Transverse colon (tissue), 4 donors: ENCODE measurements at regions not wholly inside any gene's neighbourhood (a gene's known extent, or its start where the extent isn't known, plus 50 kb on each side); places are given as distances from the start of the nearest gene placed in this dataset.
A peak's percentile ranks its signal among the peaks of the same experiment; 100 is the strongest.
"Not testable (repeated sequence)": the region's sequence is repeated elsewhere in the genome, so short reads cannot be mapped to it uniquely, and the experiment has no call there.

Experiments used
- DNase-seq: peaks from one replicate; pipeline ENCODE4 v3.0.0-alpha.2; 2019
- H3K27ac ChIP-seq, 4 donors: fragments of 200-600 bp; sonication (generic); 2 replicates each; pipeline ENCODE4 v1.5.1; 2016 to 2018; ENCODE audit warnings: inconsistent platforms in 4 of 4
- H3K27me3 ChIP-seq: fragments of 200-600 bp; sonication (generic); 2 replicates; pipeline ENCODE4 v1.5.1; 2017; ENCODE audit warnings: inconsistent platforms
- H3K36me3 ChIP-seq, 4 donors: fragments of 200-600 bp; sonication (generic); 2 replicates each; pipeline ENCODE4 v1.5.1; 2017 to 2019; ENCODE audit warnings: inconsistent platforms in 4 of 4
- H3K4me1 ChIP-seq, 4 donors: fragments of 200-600 bp; sonication (generic); 2 replicates each; pipeline ENCODE4 v1.5.1; 2017 to 2020; ENCODE audit warnings: inconsistent platforms in 4 of 4
- H3K4me3 ChIP-seq, 4 donors: fragments of 200-600 bp; sonication (generic); 1 replicate in 1 of 4; 2 replicates in 3 of 4; pipeline versions ENCODE4 v1.5.1 to v1.6.1; 2017 to 2019; ENCODE audit warnings: inconsistent platforms in 4 of 4
- H3K9me3 ChIP-seq, 2 donors: fragments of 200-600 bp; sonication (generic); 2 replicates each; pipeline ENCODE4 v1.5.1; 2017 to 2019; ENCODE audit warnings: inconsistent platforms in 2 of 2
- EP300 ChIP-seq: sonication (generic); formaldehyde crosslinking; IDR thresholded peaks from one replicate; pipeline ENCODE4 v1.6.1; 2017; ENCODE audit warnings: antibody characterized with exemption, low read depth
- POLR2A ChIP-seq: fragments of 450-650 bp; IDR thresholded peaks from one replicate; pipeline ENCODE4 v1.6.1; 2016; ENCODE audit warnings: antibody characterized with exemption, mild to moderate bottlenecking, moderate library complexity
- POLR2AphosphoS5 ChIP-seq, 3 donors: sonication (generic); formaldehyde crosslinking; IDR thresholded peaks; one replicate each; pipeline ENCODE4 v1.6.1; 2016; ENCODE audit warnings: antibody characterized with exemption in 3 of 3
- WGBS, 2 donors: methylation state at CpG; one replicate each; pipeline ENCODE4 v1.1.5; 2018; ENCODE audit warnings: low coverage in 1 of 2; 5-methylcytosine and 5-hydroxymethylcytosine counted together
- in situ Hi-C, 4 donors: fragments of 200-750 bp; cut with MboI; loops; one replicate each; pipeline versions ENCODE4 v1.15.0 to v1.15.1; 2017; ENCODE audit warnings: low sequenced_read_pairs in 3 of 4, low pct_ligation_motif_present in 1 of 4, low pct_unique_long_range_greater_than_20kb in 1 of 4
- intact Hi-C: fragments of 100-400 bp; cut with DNase I; formaldehyde crosslinking; loops from one replicate; pipeline ENCODE4 v1.15.1; 2023; ENCODE audit warnings: low total_unique reads
- TF ChIP-seq, protein P1 (sequence below), 5 experiments: fragments of 200-600 bp in 3 of 5; fragments of 450-650 bp in 2 of 5; sonication (generic) in 3 of 5; IDR thresholded peaks; 1 replicate in 2 of 5; 2 replicates in 3 of 5; pipeline ENCODE4 v1.5.1; 2016 to 2017; ENCODE audit warnings: antibody characterized with exemption in 5 of 5, inconsistent platforms in 3 of 5, mild to moderate bottlenecking in 2 of 5, moderate library complexity in 1 of 5

DNA sequence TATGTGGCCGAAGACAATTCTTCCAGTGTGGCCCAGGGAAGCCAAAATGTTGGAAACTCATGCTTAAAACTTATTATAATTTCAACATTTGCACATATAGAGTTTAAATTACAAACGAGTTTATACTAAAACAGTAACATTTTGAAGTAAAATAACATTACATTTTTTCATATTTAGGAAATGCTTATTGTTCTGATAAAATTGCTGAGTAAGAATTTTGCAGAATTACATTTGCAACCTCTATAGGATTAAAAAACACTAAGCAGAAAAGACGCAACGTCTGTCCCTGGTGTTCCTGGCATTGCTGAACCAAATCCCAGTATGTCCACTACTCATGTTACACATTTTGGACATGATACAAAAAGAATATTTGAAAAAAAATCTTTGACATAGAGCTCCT is 1241.2 kb downstream of the SUCLG1 start:
- no peak for DNase-seq
- no peaks in the 10 kb centered on the region for H3K36me3 ChIP-seq
- TF ChIP-seq, protein P1, sequence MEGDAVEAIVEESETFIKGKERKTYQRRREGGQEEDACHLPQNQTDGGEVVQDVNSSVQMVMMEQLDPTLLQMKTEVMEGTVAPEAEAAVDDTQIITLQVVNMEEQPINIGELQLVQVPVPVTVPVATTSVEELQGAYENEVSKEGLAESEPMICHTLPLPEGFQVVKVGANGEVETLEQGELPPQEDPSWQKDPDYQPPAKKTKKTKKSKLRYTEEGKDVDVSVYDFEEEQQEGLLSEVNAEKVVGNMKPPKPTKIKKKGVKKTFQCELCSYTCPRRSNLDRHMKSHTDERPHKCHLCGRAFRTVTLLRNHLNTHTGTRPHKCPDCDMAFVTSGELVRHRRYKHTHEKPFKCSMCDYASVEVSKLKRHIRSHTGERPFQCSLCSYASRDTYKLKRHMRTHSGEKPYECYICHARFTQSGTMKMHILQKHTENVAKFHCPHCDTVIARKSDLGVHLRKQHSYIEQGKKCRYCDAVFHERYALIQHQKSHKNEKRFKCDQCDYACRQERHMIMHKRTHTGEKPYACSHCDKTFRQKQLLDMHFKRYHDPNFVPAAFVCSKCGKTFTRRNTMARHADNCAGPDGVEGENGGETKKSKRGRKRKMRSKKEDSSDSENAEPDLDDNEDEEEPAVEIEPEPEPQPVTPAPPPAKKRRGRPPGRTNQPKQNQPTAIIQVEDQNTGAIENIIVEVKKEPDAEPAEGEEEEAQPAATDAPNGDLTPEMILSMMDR (IDR thresholded peaks at IDR 0.05): no peak
- TF ChIP-seq POLR2A: no peak
- in situ Hi-C loops: no loop called here
- H3K27me3 ChIP-seq: no peaks in the 10 kb centered on the region
- H3K9me3 ChIP-seq: no peaks in the 10 kb centered on the region
- 68 to 83% methylated on average over 4 of the region's 4 CpGs for WGBS, 2 donors
- H3K27ac ChIP-seq: no peak overlapping the region
- no peak overlapping the region for H3K4me3 ChIP-seq
- no peaks in the 10 kb centered on the region for H3K4me1 ChIP-seq
- intact Hi-C loops: no loop called here

DNA sequence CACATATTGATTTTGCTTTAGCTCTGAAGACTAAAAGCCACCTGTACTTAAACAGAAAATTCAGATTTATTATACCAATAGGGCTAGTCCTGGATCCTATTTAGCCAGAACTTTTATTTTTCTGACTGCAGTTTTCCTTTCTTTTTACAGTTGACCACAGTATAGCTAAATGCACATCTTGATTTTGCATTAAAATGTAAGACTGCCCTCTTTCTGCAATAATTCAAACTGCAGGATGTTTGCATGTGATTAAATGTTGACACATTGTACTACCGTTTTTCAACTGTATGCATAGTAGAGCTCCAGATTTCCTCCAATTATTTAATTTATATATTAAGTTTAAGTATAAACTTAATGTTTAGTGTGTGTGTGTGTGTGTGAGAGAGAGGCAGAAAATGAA is 1262.9 kb downstream of the SUCLG1 start:
- intact Hi-C loops (no loop called here), in situ Hi-C loops (no loop called here)
- no peak overlapping the region for H3K4me3 ChIP-seq
- WGBS, 2 donors: 0 to 6% methylated on average over 1 of the region's 1 CpG
- TF ChIP-seq POLR2A: no peak
- TF ChIP-seq, protein P1 (IDR thresholded peaks at IDR 0.05): peak; percentile 49 to 64 (median 57)
- H3K36me3 ChIP-seq: no peaks in the 10 kb centered on the region
- H3K9me3 ChIP-seq: no peaks in the 10 kb centered on the region
- no peak for DNase-seq
- no peaks in the 10 kb centered on the region for H3K4me1 ChIP-seq
- H3K27ac ChIP-seq: no peak overlapping the region
- H3K27me3 ChIP-seq: no peaks in the 10 kb centered on the region

DNA sequence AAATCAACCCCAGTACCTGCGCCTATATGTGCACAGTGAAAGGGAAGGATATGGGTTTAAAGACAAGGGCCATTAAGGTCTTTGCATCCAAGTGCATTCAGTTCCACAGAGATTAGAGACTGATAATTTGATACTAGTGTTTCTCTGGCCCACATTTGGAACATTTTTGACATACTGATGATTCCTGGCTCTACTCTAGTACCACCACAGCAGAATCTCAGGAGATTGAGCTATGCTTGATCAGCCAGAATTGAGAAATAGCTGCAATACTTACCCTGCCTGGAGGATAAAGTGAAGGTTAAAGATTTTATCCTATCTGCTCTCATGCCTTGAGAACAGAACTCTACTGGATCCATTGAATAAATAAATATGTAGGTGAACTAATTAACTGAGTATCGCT is 1267.8 kb downstream of the SUCLG1 start:
- DNase-seq: no peak
- in situ Hi-C loops: no loop called here
- WGBS, 2 donors: 79 to 100% methylated on average over 2 of the region's 2 CpGs

DNA sequence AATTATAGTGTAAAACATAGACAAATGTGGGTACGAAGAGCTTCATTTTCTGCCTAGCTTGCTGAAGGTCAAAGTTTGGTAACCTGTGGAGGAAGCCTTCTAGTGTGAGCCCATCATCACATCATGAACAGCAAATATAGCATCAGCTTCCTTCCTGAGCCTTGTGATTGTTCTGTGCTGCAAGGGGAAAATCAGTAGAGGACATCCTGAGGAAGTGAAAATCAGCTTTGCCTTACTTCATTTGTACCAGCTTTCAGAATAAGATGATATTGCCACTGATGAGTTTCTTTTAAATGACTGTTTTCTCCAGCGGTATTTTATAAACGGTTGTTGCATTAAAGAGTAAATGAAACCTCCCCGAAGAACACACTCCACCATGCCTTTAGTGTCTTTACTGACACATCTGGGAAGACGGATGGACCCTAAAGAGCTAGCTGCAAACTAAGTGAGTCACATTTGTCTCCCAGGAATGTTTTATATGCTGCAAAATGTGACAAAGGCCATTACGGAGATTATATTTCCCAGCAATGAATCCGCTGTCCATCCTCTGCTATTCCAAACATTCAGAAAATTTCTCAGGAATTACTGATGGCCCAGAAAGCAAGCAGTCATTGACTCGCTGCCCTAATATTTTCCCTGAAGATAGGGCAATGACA is 1272.8 kb downstream of the SUCLG1 start:
- in situ Hi-C loops (no loop called here), intact Hi-C loops (loop anchor here (10.0 kb wide), 1 partner anchor 1281 kb away; no protein-coding TSS in a partner anchor)
- Histone ChIP-seq H3K9me3 (no peaks in the 10 kb centered on the region), H3K4me1 (no peaks in the 10 kb centered on the region), H3K27me3 (no peaks in the 10 kb centered on the region), H3K27ac (no peak overlapping the region), H3K4me3 (no peak overlapping the region), H3K36me3 (no peaks in the 10 kb centered on the region)
- WGBS, 2 donors: 78% methylated on average over 3 to 8 of the region's 8 CpGs
- no peak for TF ChIP-seq EP300
- TF ChIP-seq POLR2A: no peak
- TF ChIP-seq, protein P1 (IDR thresholded peaks at IDR 0.05): no peak
- TF ChIP-seq POLR2AphosphoS5 (IDR thresholded peaks at IDR 0.05): no peak
- DNase-seq: no peak

More for the DNA sequence above, 1267.8 kb downstream of the SUCLG1 start:
- intact Hi-C loops: no loop called here
- H3K9me3 ChIP-seq: no peaks in the 10 kb centered on the region
- no peak for TF ChIP-seq POLR2AphosphoS5 (IDR thresholded peaks at IDR 0.05)
- no peak for TF ChIP-seq POLR2A
- no peak for TF ChIP-seq EP300
- TF ChIP-seq, protein P1 (IDR thresholded peaks at IDR 0.05): no peak
- no peak overlapping the region for H3K4me3 ChIP-seq
- no peak overlapping the region for H3K27ac ChIP-seq
- H3K27me3 ChIP-seq: no peaks in the 10 kb centered on the region
- H3K4me1 ChIP-seq: no peaks in the 10 kb centered on the region
- H3K36me3 ChIP-seq: no peaks in the 10 kb centered on the region

DNA sequence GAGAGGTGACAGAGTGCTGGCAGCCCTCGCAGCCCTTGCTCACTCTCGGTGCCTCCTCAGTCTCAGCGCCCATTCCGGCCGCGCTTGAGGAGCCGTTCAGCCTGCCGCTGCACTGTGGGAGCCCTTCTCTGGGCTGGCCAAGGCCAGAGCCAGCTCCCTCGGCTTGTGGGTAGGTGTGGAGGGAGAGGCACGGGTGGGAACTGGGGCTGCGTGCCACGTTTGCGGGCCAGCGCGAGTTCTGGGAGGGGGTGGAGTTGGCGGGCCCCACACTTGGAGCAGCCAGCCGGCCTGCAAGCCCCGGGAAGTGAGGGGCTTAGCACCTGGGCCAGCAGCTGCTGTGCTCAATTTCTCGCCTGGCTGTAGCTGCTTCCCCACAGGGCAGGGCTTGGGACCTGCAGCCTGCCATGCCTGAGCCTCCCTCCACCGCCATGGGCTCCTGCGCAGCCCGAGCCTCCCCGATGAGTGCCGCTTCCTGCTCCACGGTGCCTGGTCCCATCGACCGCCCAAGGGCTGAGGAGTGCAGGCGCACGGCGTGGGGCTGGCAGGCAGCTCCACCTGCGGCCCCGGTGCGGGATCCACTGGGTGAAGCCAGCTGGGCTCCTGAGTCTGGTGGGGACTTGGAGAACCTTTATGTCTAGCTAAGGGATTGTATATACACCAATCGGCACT is 1278.1 kb downstream of the SUCLG1 start:
- intact Hi-C loops: loop anchor here (5.0 to 10.0 kb wide), 2 partner anchors 1276 to 1441 kb away; no protein-coding TSS in a partner anchor
- H3K27ac ChIP-seq, H3K27me3 ChIP-seq, H3K9me3 ChIP-seq, DNase-seq, H3K36me3 ChIP-seq, H3K4me3 ChIP-seq, in situ Hi-C loops, H3K4me1 ChIP-seq: not testable (repeated sequence)
- WGBS, 2 donors: 87 to 93% methylated on average over 3 to 25 of the region's 34 CpGs
